ENCODE measurements at regions not wholly inside any gene's neighbourhood (a gene's known extent, or its start where the extent isn't known, plus 50 kb on each side); places are given as distances from the start of the nearest gene placed in this dataset.

DNA sequence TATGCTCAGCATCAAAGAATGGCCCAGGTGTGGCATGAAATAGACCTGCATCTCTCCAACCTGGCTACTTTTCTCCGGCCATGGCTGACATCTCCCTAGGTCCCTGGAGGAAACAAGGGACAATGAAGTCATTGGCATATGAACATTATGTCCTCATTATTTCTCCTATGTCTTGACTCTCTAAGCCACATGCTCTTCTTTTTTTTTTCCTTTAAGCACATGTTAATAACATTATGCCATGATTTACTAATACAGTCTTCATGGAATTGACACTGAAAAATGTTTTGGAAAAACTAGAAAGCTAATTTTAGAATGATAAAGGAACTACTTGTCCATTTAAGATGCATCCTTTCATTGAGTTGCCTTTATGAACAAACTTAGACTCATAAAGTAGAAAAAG, 628.9 kb downstream of the TNS3 start:
- H3K36me3 Mint-ChIP-seq (ENCODE audit: low read depth) = no peaks in the 10 kb centered on the region
- peaks cover 5% of the 10 kb centered on the region for H3K9me3 Mint-ChIP-seq
- TF ChIP-seq, protein P1, sequence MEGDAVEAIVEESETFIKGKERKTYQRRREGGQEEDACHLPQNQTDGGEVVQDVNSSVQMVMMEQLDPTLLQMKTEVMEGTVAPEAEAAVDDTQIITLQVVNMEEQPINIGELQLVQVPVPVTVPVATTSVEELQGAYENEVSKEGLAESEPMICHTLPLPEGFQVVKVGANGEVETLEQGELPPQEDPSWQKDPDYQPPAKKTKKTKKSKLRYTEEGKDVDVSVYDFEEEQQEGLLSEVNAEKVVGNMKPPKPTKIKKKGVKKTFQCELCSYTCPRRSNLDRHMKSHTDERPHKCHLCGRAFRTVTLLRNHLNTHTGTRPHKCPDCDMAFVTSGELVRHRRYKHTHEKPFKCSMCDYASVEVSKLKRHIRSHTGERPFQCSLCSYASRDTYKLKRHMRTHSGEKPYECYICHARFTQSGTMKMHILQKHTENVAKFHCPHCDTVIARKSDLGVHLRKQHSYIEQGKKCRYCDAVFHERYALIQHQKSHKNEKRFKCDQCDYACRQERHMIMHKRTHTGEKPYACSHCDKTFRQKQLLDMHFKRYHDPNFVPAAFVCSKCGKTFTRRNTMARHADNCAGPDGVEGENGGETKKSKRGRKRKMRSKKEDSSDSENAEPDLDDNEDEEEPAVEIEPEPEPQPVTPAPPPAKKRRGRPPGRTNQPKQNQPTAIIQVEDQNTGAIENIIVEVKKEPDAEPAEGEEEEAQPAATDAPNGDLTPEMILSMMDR (IDR thresholded peaks at IDR 0.05) = no peak
- no peaks in the 10 kb centered on the region for H3K27me3 Mint-ChIP-seq
- no peak overlapping the region for H3K4me3 ChIP-seq (ENCODE audit: low read length)
- ATAC-seq (ENCODE audit: poor library complexity) (no peak), DNase-seq (no peak)
- H3K36me3 ChIP-seq (ENCODE audit: insufficient read depth, low read length) = no peaks in the 10 kb centered on the region
- POLR2A ChIA-PET = no interaction called here
- no peaks in the 10 kb centered on the region for H3K4me1 Mint-ChIP-seq (ENCODE audit: low read depth)
- intact Hi-C loops (cut with DNase I, micrococcal nuclease) = no loop called here
- CTCF ChIA-PET = no interaction called here
- no peak overlapping the region for H3K4me3 Mint-ChIP-seq
- H3K4me1 ChIP-seq (ENCODE audit: insufficient read depth, low read length) = no peaks in the 10 kb centered on the region
- H3K27me3 ChIP-seq (ENCODE audit: control insufficient read depth in 1 of 2, insufficient read depth in 2 of 2, low read length in 2 of 2) = no peaks in the 10 kb centered on the region
- peaks cover 3% of the 10 kb centered on the region in 2 experiments for H3K9me3 ChIP-seq (ENCODE audit: control insufficient read depth in 1 of 2, insufficient read depth in 1 of 2, low read length in 2 of 2)
- H3K27ac Mint-ChIP-seq = no peak overlapping the region
- no peak overlapping the region for H3K27ac ChIP-seq (ENCODE audit: low read depth in 1 of 2, low read length in 2 of 2)

DNA sequence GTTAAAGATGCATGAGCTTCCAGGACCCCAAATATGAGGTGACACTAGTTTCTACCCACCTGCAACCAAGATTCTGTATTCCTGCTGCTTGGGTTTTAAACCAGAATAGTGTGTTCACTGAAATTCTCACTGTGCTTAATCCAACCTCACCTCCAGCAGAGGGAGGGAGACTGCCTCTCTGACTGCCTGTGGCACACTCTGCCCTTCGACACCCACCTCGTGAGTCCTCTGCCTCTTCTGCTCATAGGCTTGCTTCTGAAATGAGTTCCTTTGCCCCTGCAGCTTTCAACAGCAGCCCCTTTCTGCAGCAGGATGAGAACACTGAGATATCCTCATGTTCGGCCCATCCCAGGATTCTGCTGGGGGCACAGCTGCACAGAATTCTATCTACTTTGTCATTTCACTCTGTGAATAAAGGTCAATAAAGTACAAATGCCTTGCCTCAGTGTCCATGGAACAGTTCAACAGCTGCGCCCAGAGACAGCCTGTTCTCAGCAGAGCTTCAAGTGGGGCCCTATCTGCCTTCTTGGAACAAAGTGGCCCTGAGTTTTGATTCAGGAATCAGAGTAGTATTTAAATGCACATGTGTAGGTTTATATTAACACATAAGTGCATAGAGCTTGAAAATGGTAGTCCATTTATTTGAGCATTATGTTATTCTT, 632.5 kb downstream of the TNS3 start:
- H3K27me3 Mint-ChIP-seq = no peaks in the 10 kb centered on the region
- TF ChIP-seq, protein P1 (IDR thresholded peaks at IDR 0.05) = no peak
- intact Hi-C loops (cut with DNase I, micrococcal nuclease) = no loop called here
- no peak for ATAC-seq (ENCODE audit: poor library complexity)
- no peak overlapping the region for H3K27ac ChIP-seq (ENCODE audit: low read depth in 1 of 2, low read length in 2 of 2)
- no peaks in the 10 kb centered on the region for H3K4me1 ChIP-seq (ENCODE audit: insufficient read depth, low read length)
- no peak for DNase-seq
- peaks cover 4% of the 10 kb centered on the region for H3K9me3 Mint-ChIP-seq
- H3K36me3 ChIP-seq (ENCODE audit: insufficient read depth, low read length) = no peaks in the 10 kb centered on the region
- no peak overlapping the region for H3K4me3 ChIP-seq (ENCODE audit: low read length)
- no peaks in the 10 kb centered on the region for H3K4me1 Mint-ChIP-seq (ENCODE audit: low read depth)
- no peak overlapping the region for H3K27ac Mint-ChIP-seq
- no peaks in the 10 kb centered on the region for H3K27me3 ChIP-seq (ENCODE audit: control insufficient read depth in 1 of 2, insufficient read depth in 2 of 2, low read length in 2 of 2)
- no peak overlapping the region for H3K4me3 Mint-ChIP-seq
- POLR2A ChIA-PET = no interaction called here
- peaks cover 3 to 14% of the 10 kb centered on the region in 2 experiments for H3K9me3 ChIP-seq (ENCODE audit: control insufficient read depth in 1 of 2, insufficient read depth in 1 of 2, low read length in 2 of 2)
- no peaks in the 10 kb centered on the region for H3K36me3 Mint-ChIP-seq (ENCODE audit: low read depth)
- CTCF ChIA-PET = no interaction called here

DNA sequence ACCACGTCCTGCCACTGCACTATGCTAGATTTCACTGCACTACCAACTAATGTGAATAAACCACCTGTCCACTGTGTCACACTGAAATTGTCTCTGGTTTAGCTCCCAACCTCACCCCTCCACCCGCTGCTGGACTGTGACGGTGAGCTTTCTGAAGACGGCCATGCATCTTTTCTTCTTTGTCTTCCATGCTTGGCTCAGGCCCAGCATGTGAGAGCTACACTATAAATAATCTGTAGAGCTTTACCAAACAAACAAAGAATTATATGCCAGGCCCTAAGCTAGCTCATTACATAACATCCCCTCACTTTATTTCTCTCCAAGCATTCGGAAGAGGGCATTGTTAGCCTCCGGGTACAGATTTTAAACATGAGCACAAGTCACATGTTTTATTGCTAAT, 633.2 kb downstream of the TNS3 start:
- no peaks in the 10 kb centered on the region for H3K36me3 ChIP-seq (ENCODE audit: insufficient read depth, low read length)
- no peak for ATAC-seq (ENCODE audit: poor library complexity)
- intact Hi-C loops (cut with DNase I, micrococcal nuclease) = no loop called here
- H3K36me3 Mint-ChIP-seq (ENCODE audit: low read depth) = no peaks in the 10 kb centered on the region
- no peak overlapping the region for H3K4me3 Mint-ChIP-seq
- no peaks in the 10 kb centered on the region for H3K4me1 Mint-ChIP-seq (ENCODE audit: low read depth)
- H3K9me3 Mint-ChIP-seq = peaks cover 4% of the 10 kb centered on the region
- no peaks in the 10 kb centered on the region for H3K4me1 ChIP-seq (ENCODE audit: insufficient read depth, low read length)
- no peak overlapping the region for H3K27ac Mint-ChIP-seq
- H3K4me3 ChIP-seq (ENCODE audit: low read length) = no peak overlapping the region
- H3K9me3 ChIP-seq (ENCODE audit: control insufficient read depth in 1 of 2, insufficient read depth in 1 of 2, low read length in 2 of 2) = peaks cover 3 to 14% of the 10 kb centered on the region in 2 experiments
- no peaks in the 10 kb centered on the region for H3K27me3 Mint-ChIP-seq
- H3K27me3 ChIP-seq (ENCODE audit: control insufficient read depth in 1 of 2, insufficient read depth in 2 of 2, low read length in 2 of 2) = no peaks in the 10 kb centered on the region
- no peak for DNase-seq
- TF ChIP-seq, protein P1 (IDR thresholded peaks at IDR 0.05) = no peak
- H3K27ac ChIP-seq (ENCODE audit: low read depth in 1 of 2, low read length in 2 of 2) = no peak overlapping the region
- ChIA-PET POLR2A (no interaction called here), CTCF (no interaction called here)

All from CD4-positive, alpha-beta T cell (primary cell).